ENCODE measurements at regions not wholly inside any gene's neighbourhood (a gene's known extent, or its start where the extent isn't known, plus 50 kb on each side); places are given as distances from the start of the nearest gene placed in this dataset.

DNA sequence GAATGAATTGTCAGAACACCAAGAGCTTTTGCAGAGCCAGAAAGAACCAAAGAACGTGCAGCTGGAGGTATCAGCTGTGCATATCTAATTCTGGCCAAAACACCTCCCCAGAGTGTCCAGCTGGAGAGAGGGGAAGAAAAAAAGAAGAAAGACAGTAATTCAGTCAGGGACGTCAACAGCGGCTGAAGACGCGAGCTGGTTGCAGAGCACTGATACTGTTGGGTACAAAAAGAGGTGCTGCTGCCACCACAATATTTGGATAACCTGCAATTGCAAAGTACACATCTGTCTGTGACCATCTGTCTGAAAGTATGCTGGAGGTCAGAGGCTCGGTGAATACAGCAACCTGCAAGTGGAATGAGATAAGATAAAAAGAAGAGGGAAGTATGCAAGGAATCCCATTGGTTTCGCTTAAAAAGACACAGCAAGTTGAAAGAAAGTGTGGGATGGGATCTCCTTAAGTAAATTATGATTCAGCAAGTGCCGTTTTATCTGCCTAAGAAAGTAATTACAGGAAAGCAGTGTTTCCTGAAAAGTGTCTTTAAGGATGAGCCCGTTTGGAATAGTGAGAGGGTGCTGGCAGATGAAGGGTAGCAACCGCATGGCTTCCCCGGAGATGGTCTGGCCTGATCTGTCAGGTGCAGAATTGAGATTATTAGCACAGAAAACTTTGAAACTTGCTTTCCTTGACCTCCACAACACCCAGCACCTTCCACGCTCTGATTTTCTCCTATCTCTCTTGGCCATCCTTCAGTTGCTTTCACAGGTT lies 189.9 kb upstream of the PRDM1 start:
- H3K9ac ChIP-seq (ENCODE audit: low read depth in 1 of 2, low read length in 2 of 2) = no peak overlapping the region
- TF ChIP-seq HNF4G (IDR thresholded peaks at IDR 0.05) = no peak
- no peak for TF ChIP-seq YY1 (IDR thresholded peaks at IDR 0.05)
- peak in 1 of 2 donors; percentile 26 for TF ChIP-seq RAD21 (IDR thresholded peaks at IDR 0.05)
- TF ChIP-seq, protein P1, sequence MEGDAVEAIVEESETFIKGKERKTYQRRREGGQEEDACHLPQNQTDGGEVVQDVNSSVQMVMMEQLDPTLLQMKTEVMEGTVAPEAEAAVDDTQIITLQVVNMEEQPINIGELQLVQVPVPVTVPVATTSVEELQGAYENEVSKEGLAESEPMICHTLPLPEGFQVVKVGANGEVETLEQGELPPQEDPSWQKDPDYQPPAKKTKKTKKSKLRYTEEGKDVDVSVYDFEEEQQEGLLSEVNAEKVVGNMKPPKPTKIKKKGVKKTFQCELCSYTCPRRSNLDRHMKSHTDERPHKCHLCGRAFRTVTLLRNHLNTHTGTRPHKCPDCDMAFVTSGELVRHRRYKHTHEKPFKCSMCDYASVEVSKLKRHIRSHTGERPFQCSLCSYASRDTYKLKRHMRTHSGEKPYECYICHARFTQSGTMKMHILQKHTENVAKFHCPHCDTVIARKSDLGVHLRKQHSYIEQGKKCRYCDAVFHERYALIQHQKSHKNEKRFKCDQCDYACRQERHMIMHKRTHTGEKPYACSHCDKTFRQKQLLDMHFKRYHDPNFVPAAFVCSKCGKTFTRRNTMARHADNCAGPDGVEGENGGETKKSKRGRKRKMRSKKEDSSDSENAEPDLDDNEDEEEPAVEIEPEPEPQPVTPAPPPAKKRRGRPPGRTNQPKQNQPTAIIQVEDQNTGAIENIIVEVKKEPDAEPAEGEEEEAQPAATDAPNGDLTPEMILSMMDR (IDR thresholded peaks at IDR 0.05; ENCODE audit: low read depth, low read length, missing input control) = no peak
- TF ChIP-seq, protein P2, sequence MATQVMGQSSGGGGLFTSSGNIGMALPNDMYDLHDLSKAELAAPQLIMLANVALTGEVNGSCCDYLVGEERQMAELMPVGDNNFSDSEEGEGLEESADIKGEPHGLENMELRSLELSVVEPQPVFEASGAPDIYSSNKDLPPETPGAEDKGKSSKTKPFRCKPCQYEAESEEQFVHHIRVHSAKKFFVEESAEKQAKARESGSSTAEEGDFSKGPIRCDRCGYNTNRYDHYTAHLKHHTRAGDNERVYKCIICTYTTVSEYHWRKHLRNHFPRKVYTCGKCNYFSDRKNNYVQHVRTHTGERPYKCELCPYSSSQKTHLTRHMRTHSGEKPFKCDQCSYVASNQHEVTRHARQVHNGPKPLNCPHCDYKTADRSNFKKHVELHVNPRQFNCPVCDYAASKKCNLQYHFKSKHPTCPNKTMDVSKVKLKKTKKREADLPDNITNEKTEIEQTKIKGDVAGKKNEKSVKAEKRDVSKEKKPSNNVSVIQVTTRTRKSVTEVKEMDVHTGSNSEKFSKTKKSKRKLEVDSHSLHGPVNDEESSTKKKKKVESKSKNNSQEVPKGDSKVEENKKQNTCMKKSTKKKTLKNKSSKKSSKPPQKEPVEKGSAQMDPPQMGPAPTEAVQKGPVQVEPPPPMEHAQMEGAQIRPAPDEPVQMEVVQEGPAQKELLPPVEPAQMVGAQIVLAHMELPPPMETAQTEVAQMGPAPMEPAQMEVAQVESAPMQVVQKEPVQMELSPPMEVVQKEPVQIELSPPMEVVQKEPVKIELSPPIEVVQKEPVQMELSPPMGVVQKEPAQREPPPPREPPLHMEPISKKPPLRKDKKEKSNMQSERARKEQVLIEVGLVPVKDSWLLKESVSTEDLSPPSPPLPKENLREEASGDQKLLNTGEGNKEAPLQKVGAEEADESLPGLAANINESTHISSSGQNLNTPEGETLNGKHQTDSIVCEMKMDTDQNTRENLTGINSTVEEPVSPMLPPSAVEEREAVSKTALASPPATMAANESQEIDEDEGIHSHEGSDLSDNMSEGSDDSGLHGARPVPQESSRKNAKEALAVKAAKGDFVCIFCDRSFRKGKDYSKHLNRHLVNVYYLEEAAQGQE (IDR thresholded peaks at IDR 0.05) = no peak
- TF ChIP-seq HNF4A (conservative IDR thresholded peaks at IDR 0.05) = peak in 1 of 2 donors; percentile 20
- TF ChIP-seq, protein P3, sequence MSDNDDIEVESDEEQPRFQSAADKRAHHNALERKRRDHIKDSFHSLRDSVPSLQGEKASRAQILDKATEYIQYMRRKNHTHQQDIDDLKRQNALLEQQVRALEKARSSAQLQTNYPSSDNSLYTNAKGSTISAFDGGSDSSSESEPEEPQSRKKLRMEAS (IDR thresholded peaks at IDR 0.05) = no peak
- peak in 1 of 2 donors; percentile 16 for TF ChIP-seq RXRA (IDR thresholded peaks at IDR 0.05)
- H3K36me3 ChIP-seq (ENCODE audit: control insufficient read depth in 4 of 4, insufficient read depth in 3 of 4, low read depth in 1 of 4, low read length in 3 of 4) = no peaks in the 10 kb centered on the region
- no peaks in the 10 kb centered on the region for H3K27me3 ChIP-seq (ENCODE audit: control insufficient read depth in 4 of 4, insufficient read depth in 4 of 4, low read length in 3 of 4)
- 30% methylated on average over 12 of the region's 12 CpGs for WGBS
- DNase-seq (ENCODE audit: low spot score) = no peak
- H3K4me1 ChIP-seq (ENCODE audit: control insufficient read depth in 4 of 4, insufficient read depth in 4 of 4, low read length in 3 of 4) = no peaks in the 10 kb centered on the region
- no peak overlapping the region for H3K4me3 ChIP-seq (ENCODE audit: low read depth in 1 of 3, low read length in 3 of 3)
- H3K27ac ChIP-seq (ENCODE audit: low read depth in 1 of 2, low read length in 2 of 2) = no peak overlapping the region
- no peaks in the 10 kb centered on the region for H3K9me3 ChIP-seq (ENCODE audit: control insufficient read depth in 4 of 4, low read length in 3 of 4)

DNA sequence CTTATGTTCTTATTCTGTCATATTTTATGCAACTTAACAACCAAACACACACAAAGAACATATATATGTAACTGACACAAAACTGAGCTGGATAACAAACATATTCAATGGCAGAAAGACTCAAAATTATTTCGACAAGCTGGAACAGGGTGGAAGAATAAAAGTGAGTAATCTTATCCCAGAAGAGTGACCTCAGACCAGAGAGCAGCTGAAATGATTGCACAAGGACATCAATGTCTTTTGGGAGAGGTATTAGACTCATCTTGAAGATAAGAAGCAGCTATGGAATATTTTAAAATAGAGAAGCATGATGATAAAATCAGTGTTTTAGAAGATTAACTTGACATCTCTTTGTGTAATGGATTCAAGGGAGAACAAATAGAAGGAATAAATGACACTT lies 191.6 kb upstream of the PRDM1 start:
- H3K4me3 ChIP-seq (ENCODE audit: low read depth in 1 of 3, low read length in 3 of 3) = no peak overlapping the region
- H3K36me3 ChIP-seq (ENCODE audit: control insufficient read depth in 4 of 4, insufficient read depth in 3 of 4, low read depth in 1 of 4, low read length in 3 of 4) = no peaks in the 10 kb centered on the region
- H3K4me1 ChIP-seq (ENCODE audit: control insufficient read depth in 4 of 4, insufficient read depth in 4 of 4, low read length in 3 of 4) = no peaks in the 10 kb centered on the region
- peaks cover 0 to 2% (median 0%) of the 10 kb centered on the region in 4 donors for H3K9me3 ChIP-seq (ENCODE audit: control insufficient read depth in 4 of 4, low read length in 3 of 4)
- TF ChIP-seq NR2F2 (IDR thresholded peaks at IDR 0.05) (no peak), GABPA (IDR thresholded peaks at IDR 0.05 in 1 of 2, conservative IDR thresholded peaks at IDR 0.05 in 1 of 2) (no peak)
- TF ChIP-seq, protein P4, sequence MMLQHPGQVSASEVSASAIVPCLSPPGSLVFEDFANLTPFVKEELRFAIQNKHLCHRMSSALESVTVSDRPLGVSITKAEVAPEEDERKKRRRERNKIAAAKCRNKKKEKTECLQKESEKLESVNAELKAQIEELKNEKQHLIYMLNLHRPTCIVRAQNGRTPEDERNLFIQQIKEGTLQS (IDR thresholded peaks at IDR 0.05) = no peak
- TF ChIP-seq, protein P5, sequence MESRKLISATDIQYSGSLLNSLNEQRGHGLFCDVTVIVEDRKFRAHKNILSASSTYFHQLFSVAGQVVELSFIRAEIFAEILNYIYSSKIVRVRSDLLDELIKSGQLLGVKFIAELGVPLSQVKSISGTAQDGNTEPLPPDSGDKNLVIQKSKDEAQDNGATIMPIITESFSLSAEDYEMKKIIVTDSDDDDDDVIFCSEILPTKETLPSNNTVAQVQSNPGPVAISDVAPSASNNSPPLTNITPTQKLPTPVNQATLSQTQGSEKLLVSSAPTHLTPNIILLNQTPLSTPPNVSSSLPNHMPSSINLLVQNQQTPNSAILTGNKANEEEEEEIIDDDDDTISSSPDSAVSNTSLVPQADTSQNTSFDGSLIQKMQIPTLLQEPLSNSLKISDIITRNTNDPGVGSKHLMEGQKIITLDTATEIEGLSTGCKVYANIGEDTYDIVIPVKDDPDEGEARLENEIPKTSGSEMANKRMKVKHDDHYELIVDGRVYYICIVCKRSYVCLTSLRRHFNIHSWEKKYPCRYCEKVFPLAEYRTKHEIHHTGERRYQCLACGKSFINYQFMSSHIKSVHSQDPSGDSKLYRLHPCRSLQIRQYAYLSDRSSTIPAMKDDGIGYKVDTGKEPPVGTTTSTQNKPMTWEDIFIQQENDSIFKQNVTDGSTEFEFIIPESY (IDR thresholded peaks at IDR 0.05) = no peak
- DNase-seq (ENCODE audit: low spot score) = no peak
- no peak overlapping the region for H3K9ac ChIP-seq (ENCODE audit: low read depth in 1 of 2, low read length in 2 of 2)
- WGBS = 63% methylated on average over 1 of the region's 1 CpG
- no peaks in the 10 kb centered on the region for H3K27me3 ChIP-seq (ENCODE audit: control insufficient read depth in 4 of 4, insufficient read depth in 4 of 4, low read length in 3 of 4)
- H3K27ac ChIP-seq (ENCODE audit: low read depth in 1 of 2, low read length in 2 of 2) = no peak overlapping the region
